ENCODE measurements at regions not wholly inside any gene's neighbourhood (a gene's known extent, or its start where the extent isn't known, plus 50 kb on each side); places are given as distances from the start of the nearest gene placed in this dataset.

- no peak for TF ChIP-seq CTCF (IDR thresholded peaks at IDR 0.05)
- no peak for TF ChIP-seq POLR2A (IDR thresholded peaks at IDR 0.05)
These were observed 510.0 kb upstream of the GRAMD2B start for GRCh38 chr5:125913200-125913599.
